Small intestine (tissue), 7 donors: ENCODE measurements at regions not wholly inside any gene's neighbourhood (a gene's known extent, or its start where the extent isn't known, plus 50 kb on each side); places are given as distances from the start of the nearest gene placed in this dataset.

Source experiments
- DNase-seq, 2 donors: peaks; one replicate each; pipeline versions ENCODE4 v3.0.0 to v3.0.0-alpha.2; 2013
- FAIRE-seq: peaks from 2 replicates; lab custom pipeline; 2012; peaks lifted over from hg19 to GRCh38; lab: Jason Lieb, UNC
- H3K27ac ChIP-seq, 3 donors: one replicate each; pipeline ENCODE4 v1.5.1; 2013; ENCODE audit warnings: low read length in 2 of 3, mild to moderate bottlenecking in 2 of 3, control low read depth in 1 of 3, inconsistent platforms in 1 of 3, low read depth in 1 of 3, moderate library complexity in 1 of 3
- H3K27me3 ChIP-seq, 3 donors: one replicate each; pipeline ENCODE4 v1.6.1; 2013; ENCODE audit warnings: low read length in 3 of 3, inconsistent platforms in 1 of 3; ENCODE audit not compliant: control insufficient read depth in 3 of 3, insufficient read depth in 3 of 3
- H3K36me3 ChIP-seq, 3 donors: one replicate each; pipeline ENCODE4 v1.6.1; 2013; ENCODE audit warnings: low read length in 3 of 3, inconsistent platforms in 1 of 3, low read depth in 1 of 3, mild to moderate bottlenecking in 1 of 3, moderate library complexity in 1 of 3; ENCODE audit not compliant: control insufficient read depth in 3 of 3, insufficient read depth in 2 of 3
- H3K4me1 ChIP-seq, 3 donors: one replicate each; pipeline ENCODE4 v1.6.1; 2013; ENCODE audit warnings: low read length in 2 of 3, inconsistent platforms in 1 of 3, low read depth in 1 of 3, mild to moderate bottlenecking in 1 of 3, moderate library complexity in 1 of 3; ENCODE audit not compliant: control insufficient read depth in 3 of 3, insufficient read depth in 2 of 3
- H3K4me3 ChIP-seq, 3 donors: one replicate each; pipeline ENCODE4 v1.5.1; 2013; ENCODE audit warnings: low read length in 3 of 3, control low read depth in 1 of 3, inconsistent platforms in 1 of 3, low read depth in 1 of 3, mild to moderate bottlenecking in 1 of 3, moderate library complexity in 1 of 3
- H3K9me3 ChIP-seq, 2 donors: one replicate each; pipeline ENCODE4 v1.6.1; 2013; ENCODE audit warnings: low read depth in 1 of 2, low read length in 1 of 2; ENCODE audit not compliant: control insufficient read depth in 2 of 2, insufficient read depth in 1 of 2
- WGBS, 3 donors: extraction: QIAGEN DNeasy Blood & Tissue Kit; methylation state at CpG; one replicate each; pipeline ENCODE4 v1.1.7; 2013; 5-methylcytosine and 5-hydroxymethylcytosine counted together
- donor health status: healthy with polysubstance abuse.
- donor health status: control.
- donor health status: control.
- donor health status: Bipolar disorder and iron deficiency.
- donor health status: healthy.

DNA sequence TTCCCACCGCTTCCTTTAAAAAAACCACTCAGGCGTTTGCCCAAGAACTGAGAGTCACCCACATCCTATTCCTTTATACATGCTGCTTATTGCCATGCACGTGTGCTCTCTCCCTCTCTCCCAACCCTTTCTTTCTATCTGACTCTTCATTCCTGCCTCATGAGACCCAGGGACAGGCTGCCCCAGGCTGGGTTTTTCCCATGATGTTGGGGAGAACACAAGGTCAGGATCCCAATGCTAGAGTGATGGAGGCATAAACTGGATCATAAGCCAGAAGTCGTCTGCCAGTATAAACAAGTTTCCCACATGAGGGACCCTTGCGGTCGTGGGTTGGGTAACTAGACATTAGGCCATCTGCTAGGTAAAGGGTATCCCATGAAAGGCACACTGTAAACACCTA, 64.9 kb downstream of the CD2 start:
- H3K9me3 ChIP-seq = no peaks in the 10 kb centered on the region
- H3K36me3 ChIP-seq = no peaks in the 10 kb centered on the region
- WGBS, 3 donors = 79 to 87% (median 81%) methylated on average over 6 of the region's 6 CpGs
- no peak overlapping the region for H3K4me3 ChIP-seq
- H3K27ac ChIP-seq = no peak overlapping the region
- DNase-seq (no peak), FAIRE-seq (no peak)
- H3K27me3 ChIP-seq = no peaks in the 10 kb centered on the region
- H3K4me1 ChIP-seq = no peaks in the 10 kb centered on the region

DNA sequence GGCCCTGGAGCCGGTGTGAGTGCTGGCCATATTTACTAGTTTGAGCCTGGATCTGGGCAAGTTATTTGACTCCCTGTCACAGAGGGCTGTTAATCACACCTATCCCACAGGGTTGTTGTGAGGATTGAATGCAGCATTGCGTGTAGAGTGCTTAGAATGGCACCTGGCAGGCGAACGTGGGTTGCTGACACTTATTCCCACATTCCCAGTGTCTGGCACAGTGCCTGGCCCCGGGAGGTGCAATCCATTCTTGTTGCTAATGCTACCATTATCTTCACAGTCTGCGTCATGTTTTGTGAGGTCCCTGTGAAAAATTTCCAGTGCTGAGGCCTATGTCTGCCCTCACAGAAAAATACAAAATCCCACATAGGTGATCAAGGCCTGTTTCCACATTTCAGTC, 66.1 kb downstream of the CD2 start:
- WGBS, 3 donors = 56 to 68% (median 67%) methylated on average over 6 of the region's 6 CpGs
- DNase-seq (no peak), FAIRE-seq (no peak)
- Histone ChIP-seq H3K36me3 (no peaks in the 10 kb centered on the region), H3K27me3 (no peaks in the 10 kb centered on the region), H3K4me1 (peaks cover 0 to 8% (median 5%) of the 10 kb centered on the region in 3 donors), H3K4me3 (no peak overlapping the region), H3K27ac (no peak overlapping the region), H3K9me3 (no peaks in the 10 kb centered on the region)

DNA sequence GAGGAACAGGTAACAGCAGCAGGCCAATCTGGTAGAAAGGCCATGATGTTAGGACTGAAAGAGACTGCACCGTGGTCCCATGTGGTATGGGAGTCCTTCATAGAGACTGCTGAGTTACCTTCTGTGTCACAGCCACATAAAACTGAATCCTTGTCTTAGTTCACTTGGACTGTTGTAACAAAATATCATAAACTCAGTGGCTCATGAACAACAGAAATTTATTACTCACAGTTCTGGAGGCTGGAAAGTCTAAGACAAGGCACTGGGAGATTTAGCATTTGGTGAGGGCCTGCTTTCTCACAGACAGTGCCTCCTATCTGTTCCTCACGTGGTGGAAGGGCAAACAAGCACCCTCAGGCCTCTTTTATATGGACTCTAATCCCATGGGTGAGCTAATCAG, 67.5 kb downstream of the CD2 start:
- Histone ChIP-seq H3K4me1 (peaks cover 4 to 22% (median 15%) of the 10 kb centered on the region in 3 donors), H3K4me3 (no peak overlapping the region), H3K27me3 (no peaks in the 10 kb centered on the region), H3K9me3 (no peaks in the 10 kb centered on the region), H3K36me3 (no peaks in the 10 kb centered on the region), H3K27ac (no peak overlapping the region)
- 78 to 89% (median 80%) methylated on average over 2 of the region's 2 CpGs for WGBS, 3 donors
- no peak for FAIRE-seq
- no peak for DNase-seq

DNA sequence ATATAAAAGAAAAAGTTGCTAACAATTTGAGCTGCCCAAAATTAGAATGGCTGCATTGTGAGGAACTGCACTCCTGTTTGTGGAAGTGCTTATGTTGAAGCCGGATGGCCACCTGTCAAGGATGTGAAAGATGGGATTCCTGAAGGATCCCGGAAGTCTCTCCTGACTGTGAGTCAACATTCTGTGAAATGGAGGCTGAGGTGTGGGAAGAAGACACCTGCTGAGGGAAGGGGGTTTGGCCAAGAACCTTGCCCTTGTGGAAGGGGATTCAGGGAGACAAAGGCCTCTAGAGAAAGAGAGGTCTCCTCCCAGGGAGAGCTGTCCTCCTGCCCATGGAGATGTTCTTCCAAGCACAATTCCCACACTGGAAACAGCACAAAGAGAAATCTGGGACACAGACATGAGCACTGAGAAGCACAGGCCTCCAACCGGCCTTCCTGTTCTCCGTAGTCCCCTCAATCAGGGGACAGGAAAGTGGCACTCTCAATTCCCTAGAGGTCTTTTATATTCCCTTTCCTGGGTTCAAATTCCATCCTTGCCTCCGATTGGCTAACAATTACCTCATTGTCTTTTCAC, 70.5 kb downstream of the CD2 start:
- Histone ChIP-seq H3K9me3 (peaks cover 0 to 19% of the 10 kb centered on the region in 2 donors), H3K4me3 (no peak overlapping the region), H3K27me3 (no peaks in the 10 kb centered on the region), H3K36me3 (no peaks in the 10 kb centered on the region), H3K27ac (peak overlapping the region in 1 of 3 donors; percentile 7), H3K4me1 (peaks cover 7 to 35% (median 18%) of the 10 kb centered on the region in 3 donors)
- DNase-seq = peak in 1 of 2 donors; percentile 21
- no peak for FAIRE-seq
- 32 to 61% (median 36%) methylated on average over 5 of the region's 5 CpGs for WGBS, 3 donors

DNA sequence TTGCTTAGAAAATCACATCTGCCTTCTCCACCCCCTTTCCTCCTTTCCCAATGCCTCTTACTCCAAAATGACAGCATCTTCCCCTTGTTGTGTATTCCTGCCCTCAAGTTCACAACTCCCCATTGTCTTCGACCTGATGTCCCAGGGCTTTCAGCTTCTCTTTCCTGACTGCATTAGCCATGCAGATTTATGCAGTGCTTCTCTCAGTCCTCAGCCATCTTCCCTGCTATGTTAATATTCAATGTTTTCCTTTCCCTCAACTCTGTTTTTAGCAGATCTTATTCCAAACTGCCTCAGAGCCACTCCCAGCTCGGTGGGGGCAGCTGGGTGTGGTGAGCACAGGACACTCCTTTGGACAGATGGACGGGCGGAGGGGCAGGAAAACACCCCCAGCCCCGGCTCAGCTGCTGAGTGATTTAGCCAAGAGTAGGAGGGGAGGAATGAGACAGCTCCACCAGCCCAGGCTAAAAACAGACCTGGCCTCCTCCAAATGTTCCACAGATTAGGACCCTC, 71.0 kb downstream of the CD2 start:
- WGBS, 3 donors = 19 to 33% (median 32%) methylated on average over 5 of the region's 5 CpGs
- Histone ChIP-seq H3K36me3 (no peaks in the 10 kb centered on the region), H3K4me1 (peaks cover 7 to 35% (median 18%) of the 10 kb centered on the region in 3 donors), H3K27me3 (no peaks in the 10 kb centered on the region), H3K4me3 (no peak overlapping the region), H3K9me3 (peaks cover 0 to 19% of the 10 kb centered on the region in 2 donors), H3K27ac (peak overlapping the region; percentile 61 to 87 (median 78))
- peak in 1 of 2 donors; percentile 26 for DNase-seq
- no peak for FAIRE-seq

DNA sequence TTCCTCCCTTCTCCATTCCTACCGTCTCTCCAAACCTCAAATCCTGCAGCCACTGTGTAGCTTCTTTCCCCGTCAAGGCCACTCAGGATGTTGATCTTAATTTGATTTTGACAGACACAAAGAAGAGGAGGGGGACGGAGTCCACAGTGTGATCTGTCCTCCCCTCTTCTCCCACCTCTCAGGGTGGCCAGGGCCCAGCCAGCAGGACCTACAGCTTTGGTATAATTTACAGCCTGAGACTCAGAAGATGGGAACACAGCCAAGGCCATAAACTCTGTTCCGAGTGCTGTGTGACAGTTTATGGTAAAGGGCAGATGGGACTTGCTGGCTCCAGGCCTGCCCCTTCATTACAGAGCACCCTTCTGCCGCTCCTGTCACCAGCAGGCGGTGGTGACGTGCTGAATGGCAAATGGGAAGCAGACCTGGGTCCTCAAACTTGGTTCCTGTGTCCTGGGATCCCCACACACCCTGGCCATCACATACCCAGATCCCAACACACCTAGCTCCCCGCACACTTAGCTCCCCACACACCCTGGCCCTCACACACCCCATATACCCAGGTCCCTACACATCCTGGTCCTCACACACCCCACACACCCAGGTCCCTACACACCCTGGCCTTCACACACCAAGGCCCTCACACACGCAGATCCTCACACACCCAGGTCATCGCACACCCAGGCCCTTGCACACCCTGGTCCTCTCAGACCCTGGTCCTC, 71.6 kb downstream of the CD2 start:
- 29 to 59% (median 39%) methylated on average over 10 of the region's 10 CpGs for WGBS, 3 donors
- Histone ChIP-seq H3K36me3 (no peaks in the 10 kb centered on the region), H3K27ac (peak overlapping the region; percentile 61 to 87 (median 78)), H3K27me3 (no peaks in the 10 kb centered on the region), H3K4me3 (no peak overlapping the region), H3K4me1 (peaks cover 7 to 35% (median 18%) of the 10 kb centered on the region in 3 donors), H3K9me3 (peaks cover 0 to 19% of the 10 kb centered on the region in 2 donors)
- no peak for FAIRE-seq
- DNase-seq = peak; percentile 79 to 92

DNA sequence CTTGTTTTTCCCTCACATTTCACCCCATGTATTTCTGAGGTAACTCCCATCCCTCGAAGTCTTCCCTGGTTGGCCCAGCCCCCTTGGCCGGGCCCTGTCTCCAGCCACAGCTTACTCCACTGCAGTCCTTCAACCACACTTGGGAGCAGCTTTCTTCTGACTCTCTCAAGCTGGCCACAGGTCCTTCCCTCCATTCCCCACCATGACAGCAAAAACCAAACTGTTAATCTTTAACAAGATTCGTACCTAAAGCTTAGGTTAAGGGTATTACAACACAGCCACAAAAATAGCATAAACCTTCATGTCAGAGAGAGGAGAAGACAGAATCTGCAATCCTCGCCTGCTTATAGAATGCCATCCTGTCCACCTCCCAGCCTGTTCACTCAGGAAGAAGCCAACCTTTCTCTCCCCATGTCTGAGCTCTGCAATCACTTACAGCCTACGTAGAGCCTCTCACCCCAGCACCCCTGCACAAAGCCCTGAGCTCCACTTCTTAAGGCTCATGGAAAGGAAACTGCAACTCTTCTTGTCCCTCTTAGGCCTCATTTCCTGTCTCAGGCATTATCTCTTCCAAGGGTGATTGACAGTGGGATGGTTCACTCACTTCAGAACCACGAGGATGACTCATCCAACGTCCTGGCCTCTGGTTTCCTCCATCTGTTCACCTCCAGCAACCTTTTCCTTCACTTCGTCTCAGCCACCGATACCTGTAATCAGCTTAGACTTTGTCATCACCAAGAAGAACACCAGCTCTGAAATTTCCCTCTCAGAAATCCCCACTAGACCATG, 72.8 kb downstream of the CD2 start:
- Histone ChIP-seq H3K27me3 (no peaks in the 10 kb centered on the region), H3K27ac (peak overlapping the region; percentile 67 to 87 (median 87)), H3K4me3 (no peak overlapping the region), H3K4me1 (peaks cover 7 to 37% (median 18%) of the 10 kb centered on the region in 3 donors), H3K36me3 (no peaks in the 10 kb centered on the region), H3K9me3 (peaks cover 0 to 19% of the 10 kb centered on the region in 2 donors)
- FAIRE-seq = no peak
- 38 to 44% (median 38%) methylated on average over 9 of the region's 9 CpGs for WGBS, 3 donors
- DNase-seq = peak; percentile 85 to 92

DNA sequence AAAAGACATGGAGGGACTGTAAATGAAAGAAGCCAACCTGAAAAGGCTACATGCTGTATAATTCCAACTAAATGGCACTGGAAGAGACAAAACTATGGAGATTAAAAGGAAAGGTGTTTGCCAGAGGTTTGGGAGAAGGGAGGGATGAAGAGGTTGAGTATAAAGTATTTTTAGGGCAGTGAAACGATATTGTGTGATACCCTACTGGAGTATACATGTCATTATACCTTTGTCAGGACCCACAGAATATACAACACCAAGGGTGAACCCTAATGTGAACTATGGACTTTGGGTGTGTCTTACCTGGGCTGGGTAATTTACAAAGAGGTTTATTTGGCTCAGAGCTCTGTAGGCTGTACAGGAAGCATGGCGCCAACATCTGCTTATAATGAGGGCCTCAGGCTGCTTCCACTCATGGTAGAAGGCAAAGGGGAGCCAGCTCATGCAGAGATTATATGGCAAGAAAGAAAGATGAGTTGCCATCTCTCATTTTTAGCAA, 73.4 kb downstream of the CD2 start:
- DNase-seq (peak; percentile 44 to 76), FAIRE-seq (no peak)
- 64 to 81% (median 69%) methylated on average over 2 of the region's 2 CpGs for WGBS, 3 donors
- Histone ChIP-seq H3K4me3 (no peak overlapping the region), H3K27me3 (no peaks in the 10 kb centered on the region), H3K9me3 (peaks cover 0 to 19% of the 10 kb centered on the region in 2 donors), H3K36me3 (no peaks in the 10 kb centered on the region), H3K4me1 (peaks cover 7 to 44% (median 18%) of the 10 kb centered on the region in 3 donors), H3K27ac (peak overlapping the region; percentile 67 to 87 (median 87))
